HG02943 (cell line): ENCODE measurements at regions not wholly inside any gene's neighbourhood (a gene's known extent, or its start where the extent isn't known, plus 50 kb on each side); places are given as distances from the start of the nearest gene placed in this dataset.
"Not testable (repeated sequence)": the region's sequence is repeated elsewhere in the genome, so short reads cannot be mapped to it uniquely, and the experiment has no call there.

Source experiments
- ATAC-seq: cut with Tn5 transposase; IDR thresholded peaks from one replicate; pipeline ENCODE4 v1.9.1; 2021; ENCODE audit warnings: mild to moderate bottlenecking, low read depth, moderate library complexity; ENCODE audit not compliant: unreplicated experiment

GRCh38 chr9:90219548-90220118, 423.0 kb downstream of the DIRAS2 start:
- no peak for ATAC-seq

GRCh38 chr9:90221899-90222298, 420.7 kb downstream of the DIRAS2 start:
- ATAC-seq: not testable (repeated sequence)

GRCh38 chr9:90226839-90227338, 415.7 kb downstream of the DIRAS2 start:
- not testable (repeated sequence) for ATAC-seq

GRCh38 chr9:90233081-90233480, 409.5 kb downstream of the DIRAS2 start:
- not testable (repeated sequence) for ATAC-seq

- no peak for ATAC-seq
Measured at GRCh38 chr9:90240541-90240940, 402.1 kb downstream of the DIRAS2 start.

- ATAC-seq: no peak
Measured at GRCh38 chr9:90245661-90246060, 397.0 kb downstream of the DIRAS2 start.

GRCh38 chr9:90249094-90249493, 393.5 kb downstream of the DIRAS2 start:
- ATAC-seq: no peak

- no peak for ATAC-seq
Measured at GRCh38 chr9:90251316-90251715, 391.3 kb downstream of the DIRAS2 start.

GRCh38 chr9:90256345-90256744, 386.3 kb downstream of the DIRAS2 start:
- no peak for ATAC-seq

- no peak for ATAC-seq
Measured at GRCh38 chr9:90259311-90260246, 383.0 kb downstream of the DIRAS2 start.

GRCh38 chr9:90261698-90262097, 380.9 kb downstream of the DIRAS2 start:
- ATAC-seq: no peak

- no peak for ATAC-seq
Measured at GRCh38 chr9:90268613-90269012, 374.0 kb downstream of the DIRAS2 start.

GRCh38 chr9:90271707-90272106, 370.9 kb downstream of the DIRAS2 start:
- ATAC-seq: no peak

GRCh38 chr9:90274725-90275124, 367.9 kb downstream of the DIRAS2 start:
- ATAC-seq: no peak

GRCh38 chr9:90285946-90286345, 356.7 kb downstream of the DIRAS2 start:
- ATAC-seq: no peak

- peak; percentile 90 for ATAC-seq
Measured at GRCh38 chr9:90287567-90288274, 354.9 kb downstream of the DIRAS2 start.

GRCh38 chr9:90288275-90288639, 354.4 kb downstream of the DIRAS2 start:
- no peak for ATAC-seq

GRCh38 chr9:90290716-90291485, 351.7 kb downstream of the DIRAS2 start:
- no peak for ATAC-seq

GRCh38 chr9:90296539-90296938, 346.1 kb downstream of the DIRAS2 start:
- ATAC-seq: no peak

- no peak for ATAC-seq
Measured at GRCh38 chr9:90299968-90300367, 342.7 kb downstream of the DIRAS2 start.
